GM12873 (cell line): ENCODE measurements at regions not wholly inside any gene's neighbourhood (a gene's known extent, or its start where the extent isn't known, plus 50 kb on each side); places are given as distances from the start of the nearest gene placed in this dataset.
A peak's percentile ranks its signal among the peaks of the same experiment; 100 is the strongest.

Source experiments
- TF ChIP-seq, protein P1 (sequence below): IDR thresholded peaks from 2 replicates; pipeline ENCODE4 v1.5.1; 2012; ENCODE audit warnings: low read depth, mild to moderate bottlenecking, moderate library complexity, low read length, control low read depth; ENCODE audit not compliant: insufficient read depth; ENCODE audit errors: missing control alignments

DNA sequence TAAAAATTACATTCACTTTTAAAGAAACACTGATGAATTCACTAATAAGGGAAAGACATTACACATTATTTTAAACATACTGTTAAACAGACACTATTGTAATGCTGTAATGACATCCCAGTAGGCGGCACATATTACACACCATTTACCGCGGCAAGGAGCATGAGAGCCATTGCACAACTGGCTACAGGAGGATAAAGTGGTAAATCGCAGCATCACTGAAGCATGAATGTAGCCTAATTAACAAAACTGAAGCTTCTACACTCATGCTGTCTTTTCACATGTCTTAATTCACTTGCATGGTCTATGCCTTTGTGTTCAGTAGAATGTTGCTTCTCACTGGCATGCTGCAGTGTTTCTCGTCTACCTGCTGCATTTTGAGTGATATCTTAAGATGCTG, 1046.0 kb downstream of the MRPL39 start:
- TF ChIP-seq, protein P1, sequence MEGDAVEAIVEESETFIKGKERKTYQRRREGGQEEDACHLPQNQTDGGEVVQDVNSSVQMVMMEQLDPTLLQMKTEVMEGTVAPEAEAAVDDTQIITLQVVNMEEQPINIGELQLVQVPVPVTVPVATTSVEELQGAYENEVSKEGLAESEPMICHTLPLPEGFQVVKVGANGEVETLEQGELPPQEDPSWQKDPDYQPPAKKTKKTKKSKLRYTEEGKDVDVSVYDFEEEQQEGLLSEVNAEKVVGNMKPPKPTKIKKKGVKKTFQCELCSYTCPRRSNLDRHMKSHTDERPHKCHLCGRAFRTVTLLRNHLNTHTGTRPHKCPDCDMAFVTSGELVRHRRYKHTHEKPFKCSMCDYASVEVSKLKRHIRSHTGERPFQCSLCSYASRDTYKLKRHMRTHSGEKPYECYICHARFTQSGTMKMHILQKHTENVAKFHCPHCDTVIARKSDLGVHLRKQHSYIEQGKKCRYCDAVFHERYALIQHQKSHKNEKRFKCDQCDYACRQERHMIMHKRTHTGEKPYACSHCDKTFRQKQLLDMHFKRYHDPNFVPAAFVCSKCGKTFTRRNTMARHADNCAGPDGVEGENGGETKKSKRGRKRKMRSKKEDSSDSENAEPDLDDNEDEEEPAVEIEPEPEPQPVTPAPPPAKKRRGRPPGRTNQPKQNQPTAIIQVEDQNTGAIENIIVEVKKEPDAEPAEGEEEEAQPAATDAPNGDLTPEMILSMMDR: no peak

DNA sequence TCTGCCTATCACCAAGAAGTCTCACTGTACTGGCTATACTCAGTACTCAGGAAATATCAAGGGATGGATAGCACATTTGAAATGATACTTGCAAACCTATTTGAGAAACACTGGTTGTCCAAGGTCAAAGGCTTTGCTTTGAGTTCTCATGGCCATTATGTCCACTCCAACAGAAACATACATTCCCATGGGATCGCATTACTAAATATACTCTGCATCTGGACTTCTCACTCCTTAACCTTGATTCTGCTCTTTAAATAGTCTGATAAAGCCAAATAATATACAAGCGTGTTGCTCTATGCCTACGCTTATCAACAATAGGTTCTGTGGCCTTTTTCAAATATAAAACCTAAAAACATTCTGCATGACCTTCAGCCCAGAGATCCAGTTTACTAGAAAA, 1054.8 kb downstream of the MRPL39 start:
- TF ChIP-seq, protein P1: no peak

DNA sequence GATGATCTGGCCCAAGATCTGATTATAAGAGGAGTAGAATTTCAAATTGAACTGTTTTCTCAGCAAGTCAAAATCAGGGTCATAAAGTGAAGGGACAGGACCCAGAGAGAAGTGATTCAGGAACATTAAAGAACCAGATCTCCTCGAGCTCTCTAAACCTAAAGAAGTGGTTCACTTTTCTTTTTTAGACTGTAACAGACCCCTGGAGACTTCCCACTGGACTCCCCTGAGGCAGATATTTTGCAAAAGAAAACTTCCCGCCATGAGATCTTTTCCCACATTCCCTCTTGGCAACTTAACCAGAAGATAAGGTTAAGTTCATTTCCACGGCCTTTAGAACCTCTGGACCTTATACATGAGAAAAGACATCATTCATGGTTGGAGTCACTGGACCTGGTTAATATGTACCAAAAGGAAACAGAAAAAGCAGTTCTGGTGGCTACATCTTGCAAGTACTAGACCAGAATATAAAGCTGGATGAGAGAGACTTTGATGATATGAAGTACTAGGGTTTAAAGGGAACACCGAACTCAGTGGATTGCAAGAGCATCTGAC, 1061.4 kb downstream of the MRPL39 start:
- TF ChIP-seq, protein P1: no peak

DNA sequence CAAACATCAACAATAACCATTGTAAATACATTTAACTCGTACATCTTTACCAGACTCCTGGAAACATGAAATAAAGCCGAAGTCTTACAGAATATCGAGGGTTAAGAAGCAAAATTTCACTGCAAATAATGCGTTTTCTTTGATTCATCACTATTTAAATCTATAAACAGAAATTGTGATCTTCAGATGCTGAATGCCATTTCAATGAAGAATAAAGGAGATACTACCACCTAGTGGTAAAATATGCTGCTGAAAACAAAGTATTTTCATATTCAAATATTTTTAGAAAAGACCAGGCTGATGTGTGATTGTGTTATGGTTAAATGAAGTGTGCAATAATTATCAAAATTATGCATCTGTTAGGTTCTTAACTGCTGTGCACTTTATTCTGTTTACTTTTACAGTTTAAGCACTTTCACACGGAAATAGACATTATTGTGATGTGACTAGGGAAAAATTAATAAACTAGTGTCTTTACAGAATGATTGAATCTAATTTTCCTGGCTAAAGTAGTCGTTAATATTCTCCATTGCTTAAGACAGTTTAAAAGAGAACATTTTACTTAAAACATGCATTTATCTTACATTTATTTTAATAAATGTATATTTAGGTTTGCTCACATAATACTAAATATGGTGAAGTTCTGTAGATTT, 1093.1 kb downstream of the MRPL39 start:
- TF ChIP-seq, protein P1: peak; percentile 47

DNA sequence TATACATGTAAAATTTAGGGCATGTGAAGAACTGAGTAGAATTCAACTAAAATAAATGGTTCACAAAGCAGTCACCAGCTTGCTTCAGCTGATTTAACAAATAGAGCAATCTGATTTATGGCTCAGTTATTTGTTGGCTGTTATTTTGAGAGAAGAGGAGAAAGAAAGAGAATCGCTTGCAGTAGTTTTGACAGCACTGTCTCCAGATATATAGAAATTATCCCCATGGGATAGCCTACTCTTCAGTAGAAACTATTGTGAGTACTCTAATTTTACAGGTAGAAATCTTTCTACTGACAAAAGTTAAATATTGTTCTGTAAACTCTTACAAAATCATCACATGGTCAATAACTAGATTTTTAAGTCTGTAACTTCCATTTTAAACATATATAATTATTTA, 1098.2 kb downstream of the MRPL39 start:
- TF ChIP-seq, protein P1: no peak

DNA sequence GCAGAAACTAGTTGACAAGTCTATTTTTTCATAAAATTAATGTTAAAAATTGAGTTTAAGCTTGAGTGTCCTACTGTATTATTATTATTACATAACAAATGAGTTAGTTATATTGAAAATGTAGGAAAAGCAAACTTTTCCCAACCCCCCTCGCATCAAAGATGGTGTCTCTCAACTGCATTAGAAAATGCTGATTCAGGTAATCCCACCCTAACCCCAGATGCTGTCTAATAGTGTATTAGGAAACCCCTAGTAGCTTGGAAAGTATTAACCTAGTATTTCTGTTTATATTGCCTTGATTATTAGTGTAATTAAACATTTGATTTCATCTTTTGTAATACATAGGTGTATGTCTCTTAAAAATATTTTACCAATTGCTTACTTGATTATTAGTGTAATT, 1120.3 kb downstream of the MRPL39 start:
- TF ChIP-seq, protein P1: no peak

DNA sequence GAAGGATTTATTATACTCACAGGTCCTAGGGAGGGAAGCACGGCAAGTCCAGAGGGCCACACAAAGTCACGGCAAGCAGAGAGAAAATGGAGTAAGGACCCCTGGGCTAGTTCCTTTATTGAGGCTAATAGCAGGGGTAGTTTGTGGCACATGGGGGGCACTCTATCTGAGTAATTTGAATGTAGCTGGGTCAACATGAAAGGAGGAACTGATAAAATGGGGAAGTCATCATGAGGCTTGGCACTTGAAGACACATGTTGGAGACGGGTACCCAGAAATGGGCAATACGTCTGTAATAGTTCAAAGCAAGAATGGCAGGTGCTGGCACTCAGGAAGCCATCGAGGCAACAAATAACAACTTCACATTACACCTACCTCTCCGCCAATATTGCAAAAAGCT, 1136.4 kb downstream of the MRPL39 start:
- TF ChIP-seq, protein P1: no peak
